Globus pallidus (tissue), 1 donor: ENCODE measurements at regions not wholly inside any gene's neighbourhood (a gene's known extent, or its start where the extent isn't known, plus 50 kb on each side); places are given as distances from the start of the nearest gene placed in this dataset.

ENCODE experiments used
- DNase-seq: peaks from one replicate; pipeline ENCODE4 v3.0.0-alpha.2; 2015; ENCODE audit warnings: low spot score

GRCh38 chr5:97847920-97848631 lies 665.0 kb upstream of the RIOK2 start:
- DNase-seq: no peak

GRCh38 chr5:97851036-97851435 lies 668.0 kb upstream of the RIOK2 start:
- DNase-seq: no peak

DNA sequence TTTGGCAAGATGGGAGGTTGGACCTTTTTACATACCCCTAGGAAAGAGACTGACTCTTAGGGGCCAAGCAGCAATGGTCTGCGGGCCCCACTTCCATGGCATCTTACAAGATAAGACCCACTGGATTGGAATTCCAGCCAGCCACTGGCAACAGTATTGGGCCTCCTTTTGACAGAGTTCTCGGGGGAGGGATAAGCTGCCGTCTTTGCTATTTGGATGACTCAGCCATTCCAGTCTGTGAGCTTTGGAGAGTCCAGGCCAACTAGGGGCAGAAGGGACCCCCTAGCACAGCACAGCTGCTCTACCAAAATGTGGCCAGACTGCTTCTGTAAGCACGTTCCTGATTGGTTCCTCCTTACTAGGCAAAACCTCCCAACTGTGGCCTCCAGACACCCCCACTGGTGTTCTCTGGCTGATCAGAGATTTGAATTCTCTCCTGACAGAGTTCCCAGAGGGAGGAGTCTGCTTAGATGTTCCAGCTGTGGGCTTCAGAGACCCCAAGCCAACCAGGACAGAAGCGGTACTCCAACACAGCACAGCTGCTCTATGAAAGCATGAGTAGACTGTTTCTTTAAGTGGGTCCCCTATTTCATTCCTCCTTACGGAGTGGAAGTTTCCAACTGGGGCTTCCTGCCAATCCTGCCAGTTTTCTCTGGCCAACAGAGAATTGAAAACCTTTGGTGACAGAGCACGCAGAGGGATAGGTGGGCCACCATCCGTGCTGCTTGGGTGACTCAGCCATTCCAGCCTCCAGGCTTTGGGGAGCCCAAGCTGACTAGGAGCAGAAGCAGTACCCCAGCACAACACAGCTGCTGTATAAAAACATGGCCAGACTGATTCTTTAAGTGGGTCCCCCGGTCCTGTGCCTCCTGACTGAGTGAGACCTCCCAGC lies 672.1 kb upstream of the RIOK2 start:
- no peak for DNase-seq

DNA sequence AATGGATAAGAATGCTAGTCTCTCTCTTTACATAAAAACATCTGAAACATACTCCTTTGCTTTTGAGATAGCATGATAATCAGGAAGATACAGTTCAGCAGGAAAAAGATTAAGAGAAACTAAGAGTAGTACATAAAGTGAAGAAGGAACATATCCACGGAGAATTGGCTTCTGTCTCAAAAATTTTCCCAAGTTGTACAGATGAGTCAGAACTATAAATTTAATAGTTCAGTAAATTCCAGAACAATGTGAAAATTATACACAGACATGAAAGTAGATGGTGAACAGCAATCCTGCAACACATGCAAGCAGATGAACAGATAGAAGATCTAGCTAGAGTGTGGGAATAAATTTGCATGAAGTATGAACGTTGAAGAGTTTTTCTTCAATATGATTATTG lies 691.4 kb upstream of the RIOK2 start:
- no peak for DNase-seq

- no peak for DNase-seq
Measured at GRCh38 chr5:97876272-97876671, 693.2 kb upstream of the RIOK2 start.

- peak; percentile 72 for DNase-seq
Measured at GRCh38 chr5:97877588-97877987, 694.5 kb upstream of the RIOK2 start.

- DNase-seq: no peak
Measured at GRCh38 chr5:97888439-97888838, 705.4 kb upstream of the RIOK2 start.

- no peak for DNase-seq
Measured at GRCh38 chr5:97891971-97892370, 708.9 kb upstream of the RIOK2 start.

DNA sequence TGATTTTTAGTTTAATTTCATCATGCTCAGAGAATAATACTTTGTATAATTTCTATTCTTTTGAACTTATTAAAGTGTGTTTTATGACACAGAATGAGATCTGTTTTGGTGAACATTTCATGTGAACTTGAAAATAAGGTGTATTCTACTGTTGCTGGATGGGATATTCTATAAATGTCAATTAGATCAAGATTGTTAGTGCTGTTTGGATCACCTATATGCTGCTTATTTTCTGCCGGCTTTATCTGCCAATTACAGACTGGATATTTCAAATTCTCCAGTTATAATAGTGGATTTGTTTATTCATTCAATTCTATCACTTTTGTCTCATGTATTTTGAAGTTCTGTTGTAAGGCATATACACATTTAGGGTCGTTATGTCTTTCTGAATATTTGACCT lies 720.7 kb upstream of the RIOK2 start:
- no peak for DNase-seq

- no peak for DNase-seq
Measured at GRCh38 chr5:97906135-97906534, 723.1 kb upstream of the RIOK2 start.

GRCh38 chr5:97907646-97908400 lies 724.8 kb upstream of the RIOK2 start:
- DNase-seq: no peak

DNA sequence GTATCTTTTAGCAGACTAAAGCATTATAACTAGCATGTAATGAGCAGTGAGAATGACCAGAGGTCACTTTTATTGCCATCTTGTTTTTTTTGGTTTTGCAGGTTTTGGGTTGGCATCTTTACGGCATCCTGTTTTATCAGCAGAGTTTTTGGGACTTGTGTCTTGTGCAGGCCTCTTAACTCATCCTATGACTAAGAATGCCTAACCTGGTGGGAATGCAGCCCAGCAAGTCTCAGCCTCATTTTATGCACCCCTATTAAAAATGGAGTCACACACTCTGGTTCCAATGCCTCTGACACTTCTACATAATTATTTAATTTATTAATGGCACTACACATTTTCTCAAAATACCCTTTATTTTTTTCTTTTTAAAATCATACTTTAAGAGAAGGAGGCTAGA lies 726.5 kb upstream of the RIOK2 start:
- no peak for DNase-seq

GRCh38 chr5:97914483-97914882 lies 731.4 kb upstream of the RIOK2 start:
- DNase-seq: no peak

DNA sequence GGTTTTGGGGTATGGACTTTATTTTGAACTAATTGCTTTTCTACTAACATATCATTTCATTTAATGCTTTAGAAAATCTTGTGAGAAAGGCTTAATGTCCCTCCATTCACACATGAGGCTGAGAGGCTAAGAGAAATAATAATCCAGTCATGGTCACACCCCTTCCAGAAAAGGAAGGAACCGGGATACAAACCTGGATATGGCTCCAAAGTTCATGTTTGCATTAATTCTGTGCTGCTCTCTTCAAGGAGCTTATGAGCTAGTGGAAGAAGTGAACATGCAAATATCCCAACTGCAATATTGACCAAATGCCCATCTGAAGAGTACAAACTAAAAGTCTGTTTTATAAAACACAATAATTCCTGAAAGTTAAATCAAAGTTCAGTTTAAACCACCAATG lies 732.1 kb upstream of the RIOK2 start:
- DNase-seq: no peak

GRCh38 chr5:97918057-97918456 lies 735.0 kb upstream of the RIOK2 start:
- DNase-seq: no peak

DNA sequence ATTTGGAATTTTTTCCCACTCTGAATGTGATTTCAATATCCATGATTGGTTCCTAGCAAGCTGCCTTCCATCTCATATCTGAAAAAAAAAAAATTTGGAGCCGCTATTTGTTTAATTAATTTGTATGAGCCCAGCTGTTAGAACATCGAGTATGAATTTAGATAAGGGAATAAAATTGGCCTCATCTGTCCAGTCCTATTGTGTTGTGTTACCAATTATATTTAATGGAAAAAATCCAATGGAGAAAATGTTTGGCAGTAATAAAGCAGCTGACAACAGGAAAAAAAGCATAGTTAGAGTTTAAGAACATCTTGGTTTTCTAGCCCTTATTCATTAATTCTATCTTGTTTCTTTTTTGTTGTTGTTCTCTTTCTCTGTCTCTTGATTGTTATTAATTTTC lies 735.6 kb upstream of the RIOK2 start:
- DNase-seq: no peak

DNA sequence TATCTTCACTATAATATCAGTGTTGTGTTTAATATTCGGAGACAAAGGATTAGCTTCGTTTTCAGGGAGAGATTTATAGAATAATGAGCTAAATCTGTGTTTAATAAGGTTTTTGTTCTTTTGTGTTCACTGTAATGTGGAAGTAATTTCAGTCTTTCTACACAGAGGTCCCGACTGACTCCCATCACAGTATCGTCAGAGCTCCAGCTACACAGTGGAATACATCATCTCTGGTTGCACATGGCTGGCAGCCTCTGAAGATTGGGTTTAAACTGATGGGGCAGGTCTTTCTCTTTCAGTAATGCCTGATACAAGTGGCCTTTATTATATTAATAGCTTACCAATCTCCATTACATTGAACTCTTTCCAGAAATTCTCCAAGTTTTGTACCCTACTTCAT lies 736.7 kb upstream of the RIOK2 start:
- DNase-seq: no peak

- DNase-seq: no peak
Measured at GRCh38 chr5:97922776-97923175, 739.7 kb upstream of the RIOK2 start.

GRCh38 chr5:97923496-97923895 lies 740.4 kb upstream of the RIOK2 start:
- DNase-seq: no peak

DNA sequence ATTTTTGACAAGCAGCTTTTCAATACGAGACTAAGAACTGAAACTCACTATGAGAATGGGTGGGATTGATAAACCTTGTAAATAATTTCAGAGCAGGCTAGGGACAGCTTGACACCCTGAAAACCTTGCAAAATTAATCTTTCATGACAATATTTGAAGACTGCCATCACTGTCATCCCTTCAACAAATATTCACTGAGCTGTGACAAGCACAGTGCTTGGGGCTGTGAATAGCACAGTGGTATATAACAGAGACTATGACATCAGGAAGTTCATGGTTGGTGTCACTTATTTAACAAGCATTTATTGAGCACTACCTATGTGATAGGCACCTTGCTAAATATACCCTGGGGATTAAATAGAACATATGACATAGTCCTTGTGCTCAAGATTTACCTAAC lies 741.0 kb upstream of the RIOK2 start:
- DNase-seq: no peak

GRCh38 chr5:97929383-97929782 lies 746.3 kb upstream of the RIOK2 start:
- DNase-seq: no peak

GRCh38 chr5:97931829-97932228 lies 748.8 kb upstream of the RIOK2 start:
- no peak for DNase-seq

GRCh38 chr5:97936231-97936630 lies 753.2 kb upstream of the RIOK2 start:
- peak; percentile 68 for DNase-seq
